KMS-11 (cell line): ENCODE measurements at regions not wholly inside any gene's neighbourhood (a gene's known extent, or its start where the extent isn't known, plus 50 kb on each side); places are given as distances from the start of the nearest gene placed in this dataset.

Experiments used
- H2AFZ ChIP-seq: fragments of 200-600 bp; sonication (generic); 2 replicates; pipeline ENCODE4 v1.6.1; 2016; ENCODE audit warnings: antibody characterized with exemption, mixed run types, low read depth
- H3K27ac ChIP-seq: fragments of 200-600 bp; sonication (generic); 2 replicates; pipeline ENCODE4 v1.6.1; 2016; ENCODE audit warnings: mild to moderate bottlenecking, mixed run types
- H3K27me3 ChIP-seq: fragments of 200-600 bp; sonication (generic); 2 replicates; pipeline ENCODE4 v1.6.1; 2017; ENCODE audit warnings: mild to moderate bottlenecking, low read depth, mixed run types, moderate library complexity; ENCODE audit not compliant: insufficient read depth
- H3K36me3 ChIP-seq: fragments of 200-600 bp; sonication (generic); 2 replicates; pipeline ENCODE4 v1.6.1; 2017; ENCODE audit warnings: mild to moderate bottlenecking, mixed run types; ENCODE audit not compliant: insufficient read depth
- H3K4me1 ChIP-seq: fragments of 200-600 bp; sonication (generic); 2 replicates; pipeline ENCODE4 v1.6.1; 2016; ENCODE audit warnings: mild to moderate bottlenecking, low read depth, mixed run types; ENCODE audit not compliant: poor library complexity, severe bottlenecking
- H3K4me2 ChIP-seq: fragments of 200-600 bp; sonication (generic); 2 replicates; pipeline ENCODE4 v1.7.0; 2016; ENCODE audit warnings: mild to moderate bottlenecking, mixed run types
- H3K4me3 ChIP-seq: fragments of 200-600 bp; sonication (generic); IDR thresholded peaks from 2 replicates; pipeline ENCODE4 v1.6.1; 2017; ENCODE audit warnings: low read depth, low read length, mixed read lengths; ENCODE audit not compliant: insufficient read depth
- H3K79me2 ChIP-seq: fragments of 200-600 bp; sonication (generic); 2 replicates; pipeline ENCODE4 v1.6.1; 2016; ENCODE audit warnings: low read depth, mixed run types; ENCODE audit not compliant: insufficient read depth
- H3K9ac ChIP-seq: fragments of 200-600 bp; sonication (generic); 2 replicates; pipeline ENCODE4 v1.6.1; 2016; ENCODE audit warnings: mild to moderate bottlenecking, mixed run types
- H4K20me1 ChIP-seq: fragments of 200-600 bp; sonication (generic); 2 replicates; pipeline ENCODE4 v1.6.1; 2016; ENCODE audit warnings: mild to moderate bottlenecking, mixed run types; ENCODE audit not compliant: insufficient read depth
- TF ChIP-seq, protein P1 (sequence below): fragments of 200-600 bp; sonication (generic); conservative IDR thresholded peaks from 2 replicates; pipeline ENCODE4 v1.6.1; 2017; ENCODE audit warnings: low read depth, mild to moderate bottlenecking, antibody characterized with exemption, low read length, moderate library complexity, mixed read lengths

DNA sequence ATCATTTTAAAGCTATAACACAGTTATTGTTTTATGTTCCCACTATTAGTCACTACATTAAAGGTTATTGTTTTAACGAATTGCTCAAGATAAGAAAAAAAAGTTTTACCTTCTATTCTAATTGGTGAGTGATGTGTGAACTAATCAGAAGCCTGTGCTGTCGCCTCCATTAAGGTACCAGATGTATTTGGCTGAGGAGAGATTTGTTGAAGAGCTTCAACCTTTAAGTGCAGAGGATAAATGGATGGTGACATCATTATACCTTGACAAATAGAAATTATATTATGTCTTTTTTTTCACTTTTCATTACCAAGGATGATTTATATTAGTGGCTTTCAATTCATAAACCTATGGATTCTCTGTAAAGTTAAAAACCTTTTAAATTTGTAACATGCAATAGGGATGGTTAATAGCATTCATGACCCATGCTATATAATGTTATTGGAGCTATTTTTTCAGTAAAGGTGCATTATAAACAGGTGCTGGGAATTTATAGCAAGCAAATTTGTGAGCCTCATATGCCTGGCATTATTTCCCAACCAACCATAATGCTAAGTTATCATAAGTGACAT is 97.0 kb upstream of the NPVF start:
- Histone ChIP-seq H3K4me3 (no peak overlapping the region), H3K27me3 (no peaks in the 10 kb centered on the region), H3K36me3 (no peaks in the 10 kb centered on the region), H3K27ac (no peak overlapping the region), H3K4me1 (no peaks in the 10 kb centered on the region), H3K9ac (no peak overlapping the region), H2AFZ (no peak overlapping the region), H3K79me2 (no peaks in the 10 kb centered on the region), H4K20me1 (no peaks in the 10 kb centered on the region), H3K4me2 (no peak overlapping the region)
- TF ChIP-seq, protein P1, sequence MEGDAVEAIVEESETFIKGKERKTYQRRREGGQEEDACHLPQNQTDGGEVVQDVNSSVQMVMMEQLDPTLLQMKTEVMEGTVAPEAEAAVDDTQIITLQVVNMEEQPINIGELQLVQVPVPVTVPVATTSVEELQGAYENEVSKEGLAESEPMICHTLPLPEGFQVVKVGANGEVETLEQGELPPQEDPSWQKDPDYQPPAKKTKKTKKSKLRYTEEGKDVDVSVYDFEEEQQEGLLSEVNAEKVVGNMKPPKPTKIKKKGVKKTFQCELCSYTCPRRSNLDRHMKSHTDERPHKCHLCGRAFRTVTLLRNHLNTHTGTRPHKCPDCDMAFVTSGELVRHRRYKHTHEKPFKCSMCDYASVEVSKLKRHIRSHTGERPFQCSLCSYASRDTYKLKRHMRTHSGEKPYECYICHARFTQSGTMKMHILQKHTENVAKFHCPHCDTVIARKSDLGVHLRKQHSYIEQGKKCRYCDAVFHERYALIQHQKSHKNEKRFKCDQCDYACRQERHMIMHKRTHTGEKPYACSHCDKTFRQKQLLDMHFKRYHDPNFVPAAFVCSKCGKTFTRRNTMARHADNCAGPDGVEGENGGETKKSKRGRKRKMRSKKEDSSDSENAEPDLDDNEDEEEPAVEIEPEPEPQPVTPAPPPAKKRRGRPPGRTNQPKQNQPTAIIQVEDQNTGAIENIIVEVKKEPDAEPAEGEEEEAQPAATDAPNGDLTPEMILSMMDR, result no peak

DNA sequence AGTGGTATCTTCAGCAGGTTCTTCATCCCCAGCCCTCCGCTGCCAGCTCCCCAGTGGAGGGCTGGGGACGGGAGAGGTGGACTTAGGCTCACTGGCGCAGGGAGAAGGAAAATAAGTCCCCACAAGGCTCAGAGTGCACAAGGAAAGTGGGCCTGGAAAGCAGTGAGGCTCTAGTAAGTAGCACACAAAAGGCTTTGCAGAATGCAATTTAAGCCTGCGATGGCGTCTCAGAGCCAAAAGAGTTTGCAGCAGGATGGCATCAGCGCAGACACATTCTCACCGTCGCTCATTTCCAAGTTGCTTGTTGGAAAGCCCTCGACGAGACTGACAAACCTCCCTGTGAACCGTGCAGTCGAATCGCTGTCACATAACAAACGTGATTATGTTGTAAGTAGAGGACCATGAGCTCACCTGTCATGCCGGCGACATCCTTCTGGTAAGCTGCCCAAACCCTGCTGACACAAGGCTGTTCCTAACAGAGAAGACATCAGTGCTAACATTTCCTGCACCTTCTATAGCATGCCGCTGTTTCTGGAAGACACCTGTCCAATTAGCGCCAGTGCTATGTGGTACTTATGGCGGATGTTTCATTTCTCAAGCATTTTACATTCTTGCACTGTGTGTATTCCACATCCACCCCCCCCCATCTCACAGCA is 98.3 kb upstream of the NPVF start:
- H3K4me2 ChIP-seq, result no peak overlapping the region
- no peaks in the 10 kb centered on the region for H3K27me3 ChIP-seq
- no peak overlapping the region for H3K4me3 ChIP-seq
- no peak overlapping the region for H3K9ac ChIP-seq
- H3K79me2 ChIP-seq, result no peaks in the 10 kb centered on the region
- H2AFZ ChIP-seq, result no peak overlapping the region
- H3K4me1 ChIP-seq, result no peaks in the 10 kb centered on the region
- H4K20me1 ChIP-seq, result no peaks in the 10 kb centered on the region
- H3K36me3 ChIP-seq, result no peaks in the 10 kb centered on the region
- TF ChIP-seq, protein P1, result no peak
- H3K27ac ChIP-seq, result no peak overlapping the region

DNA sequence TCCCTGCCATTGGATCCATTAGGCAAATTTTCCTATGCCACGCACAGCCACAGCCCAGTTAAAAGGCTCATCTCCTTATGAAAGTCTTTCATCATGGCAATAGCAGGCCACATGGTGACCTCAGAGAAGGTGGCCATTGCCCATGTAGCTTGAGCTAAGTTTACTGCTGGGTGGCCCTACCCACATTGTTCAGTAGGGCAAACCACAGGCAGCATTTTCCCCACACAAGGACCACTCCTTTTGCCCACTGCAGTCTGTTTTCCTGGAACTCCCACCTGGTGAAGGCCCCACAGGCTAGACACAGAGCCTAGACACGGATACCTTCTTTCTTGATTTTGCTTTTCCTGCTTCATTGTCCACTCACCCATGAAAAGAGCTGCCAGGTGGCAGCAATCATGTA is 101.5 kb upstream of the NPVF start:
- Histone ChIP-seq H3K4me2 (no peak overlapping the region), H3K4me3 (no peak overlapping the region), H3K79me2 (no peaks in the 10 kb centered on the region), H3K9ac (no peak overlapping the region), H3K36me3 (no peaks in the 10 kb centered on the region), H3K4me1 (no peaks in the 10 kb centered on the region), H3K27ac (no peak overlapping the region), H4K20me1 (no peaks in the 10 kb centered on the region), H2AFZ (no peak overlapping the region), H3K27me3 (no peaks in the 10 kb centered on the region)
- TF ChIP-seq, protein P1, result no peak

DNA sequence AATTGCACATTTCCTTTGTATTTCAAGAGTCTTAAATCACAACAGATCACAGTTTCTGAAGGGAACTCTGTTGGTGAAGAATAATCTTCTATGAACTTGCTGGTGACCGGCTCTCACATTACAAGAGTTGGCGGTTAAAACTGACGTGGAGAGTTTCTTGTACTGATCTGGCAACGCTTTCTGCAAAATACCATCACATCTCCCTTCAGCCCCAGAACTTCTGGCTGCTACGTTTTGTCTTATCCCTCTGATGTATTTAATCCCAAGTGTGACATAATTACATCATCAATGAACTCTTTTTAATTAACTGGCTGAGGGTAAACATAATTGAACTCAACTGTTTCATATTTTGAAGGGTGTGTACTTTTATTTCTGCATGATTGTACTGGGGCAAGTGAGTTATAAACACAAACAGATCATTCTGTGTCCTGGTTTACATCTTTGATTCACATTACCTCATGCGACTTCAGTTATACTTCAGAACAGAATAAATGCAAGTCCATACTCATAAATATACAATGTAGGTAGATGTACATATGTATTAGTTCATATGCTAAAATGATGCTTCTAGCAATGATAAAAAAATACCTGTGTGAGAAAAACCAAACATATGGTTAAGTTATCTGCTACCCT is 105.1 kb upstream of the NPVF start:
- Histone ChIP-seq H3K4me2 (no peak overlapping the region), H3K4me1 (no peaks in the 10 kb centered on the region), H3K27me3 (no peaks in the 10 kb centered on the region), H2AFZ (no peak overlapping the region), H3K4me3 (no peak overlapping the region), H3K36me3 (no peaks in the 10 kb centered on the region), H4K20me1 (no peaks in the 10 kb centered on the region), H3K9ac (no peak overlapping the region), H3K27ac (no peak overlapping the region), H3K79me2 (no peaks in the 10 kb centered on the region)
- TF ChIP-seq, protein P1, result no peak
